Suprapubic skin (tissue), 4 donors: ENCODE measurements at regions not wholly inside any gene's neighbourhood (a gene's known extent, or its start where the extent isn't known, plus 50 kb on each side); places are given as distances from the start of the nearest gene placed in this dataset.
A peak's percentile ranks its signal among the peaks of the same experiment; 100 is the strongest.
"Not testable (repeated sequence)": the region's sequence is repeated elsewhere in the genome, so short reads cannot be mapped to it uniquely, and the experiment has no call there.

Experiments used
- DNase-seq, 2 donors: peaks; one replicate each; pipeline ENCODE4 v3.0.0-alpha.2; 2019; ENCODE audit warnings: low spot score in 2 of 2
- H3K27ac ChIP-seq: fragments of 200-600 bp; sonication (generic); one replicate; pipeline ENCODE4 v1.5.1; 2019
- H3K27me3 ChIP-seq: fragments of 200-600 bp; sonication (generic); one replicate; pipeline ENCODE4 v1.5.1; 2019
- H3K36me3 ChIP-seq: fragments of 200-600 bp; sonication (generic); one replicate; pipeline ENCODE4 v1.5.1; 2019
- H3K4me1 ChIP-seq: fragments of 200-600 bp; sonication (generic); one replicate; pipeline ENCODE4 v1.5.1; 2019
- H3K4me3 ChIP-seq: fragments of 200-600 bp; sonication (generic); one replicate; pipeline ENCODE4 v1.5.1; 2019; ENCODE audit warnings: mild to moderate bottlenecking
- H3K9me3 ChIP-seq: fragments of 200-600 bp; sonication (generic); one replicate; pipeline ENCODE4 v1.5.1; 2019
- EP300 ChIP-seq: sonication (generic); formaldehyde crosslinking; IDR thresholded peaks from one replicate; pipeline ENCODE4 v1.6.1; 2017; ENCODE audit warnings: antibody characterized with exemption
- POLR2A ChIP-seq, 2 donors: fragments of 450-650 bp; IDR thresholded peaks; one replicate each; pipeline ENCODE4 v1.6.1; 2017; ENCODE audit warnings: antibody characterized with exemption in 2 of 2, mild to moderate bottlenecking in 2 of 2, moderate library complexity in 2 of 2
- POLR2AphosphoS5 ChIP-seq, 3 donors: sonication (generic); formaldehyde crosslinking; IDR thresholded peaks; one replicate each; pipeline ENCODE4 v1.6.1; 2017; ENCODE audit warnings: antibody characterized with exemption in 3 of 3
- WGBS: methylation state at CpG from one replicate; pipeline ENCODE4 v1.1.5; 2018; 5-methylcytosine and 5-hydroxymethylcytosine counted together
- TF ChIP-seq, protein P1 (sequence below), 2 donors: fragments of 200-600 bp in 1 of 2; fragments of 450-650 bp in 1 of 2; sonication (generic) in 1 of 2; IDR thresholded peaks; one replicate each; pipeline ENCODE4 v1.5.1; 2016 to 2019; ENCODE audit warnings: antibody characterized with exemption in 2 of 2, mild to moderate bottlenecking in 1 of 2, moderate library complexity in 1 of 2

DNA sequence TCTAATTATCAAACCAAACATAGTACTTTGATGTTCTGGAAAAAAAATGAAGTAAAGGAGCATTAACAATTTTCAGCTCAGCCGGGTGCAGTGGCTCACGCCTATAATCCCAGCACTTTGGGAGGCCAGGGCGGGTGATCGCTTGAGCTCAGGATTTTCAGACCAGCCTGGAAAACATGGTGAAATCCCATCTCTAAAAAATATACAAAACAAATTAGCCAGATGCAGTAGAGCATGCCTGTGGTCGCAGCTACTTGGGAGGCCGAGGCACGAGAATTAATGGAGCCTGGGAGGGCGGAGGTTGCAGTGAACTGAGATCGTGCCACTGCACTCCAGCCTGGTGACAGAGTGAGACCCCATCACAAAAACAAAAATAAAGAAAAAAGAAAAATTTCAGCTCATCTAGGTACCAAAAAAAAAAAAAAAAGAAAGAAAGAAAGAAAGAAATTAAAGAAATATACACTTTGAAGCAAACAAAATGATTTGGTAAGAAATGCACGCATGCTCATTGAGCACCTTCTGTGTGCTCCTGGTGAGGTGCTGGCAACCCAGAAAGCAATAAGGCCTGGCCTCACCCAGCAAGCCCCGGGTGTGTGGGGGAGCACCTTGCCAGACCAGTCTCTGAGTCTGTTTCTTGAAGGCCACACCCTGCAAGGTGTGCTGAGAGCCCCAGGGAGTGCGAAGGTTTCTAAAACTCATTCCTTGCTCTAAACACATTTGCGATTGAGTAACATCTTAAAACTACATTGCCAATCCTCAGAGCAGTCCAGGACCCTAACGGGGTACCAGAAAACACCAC, 133.5 kb downstream of the TFCP2L1 start:
- WGBS, result 59% methylated on average over 14 of the region's 14 CpGs
- TF ChIP-seq, protein P1, sequence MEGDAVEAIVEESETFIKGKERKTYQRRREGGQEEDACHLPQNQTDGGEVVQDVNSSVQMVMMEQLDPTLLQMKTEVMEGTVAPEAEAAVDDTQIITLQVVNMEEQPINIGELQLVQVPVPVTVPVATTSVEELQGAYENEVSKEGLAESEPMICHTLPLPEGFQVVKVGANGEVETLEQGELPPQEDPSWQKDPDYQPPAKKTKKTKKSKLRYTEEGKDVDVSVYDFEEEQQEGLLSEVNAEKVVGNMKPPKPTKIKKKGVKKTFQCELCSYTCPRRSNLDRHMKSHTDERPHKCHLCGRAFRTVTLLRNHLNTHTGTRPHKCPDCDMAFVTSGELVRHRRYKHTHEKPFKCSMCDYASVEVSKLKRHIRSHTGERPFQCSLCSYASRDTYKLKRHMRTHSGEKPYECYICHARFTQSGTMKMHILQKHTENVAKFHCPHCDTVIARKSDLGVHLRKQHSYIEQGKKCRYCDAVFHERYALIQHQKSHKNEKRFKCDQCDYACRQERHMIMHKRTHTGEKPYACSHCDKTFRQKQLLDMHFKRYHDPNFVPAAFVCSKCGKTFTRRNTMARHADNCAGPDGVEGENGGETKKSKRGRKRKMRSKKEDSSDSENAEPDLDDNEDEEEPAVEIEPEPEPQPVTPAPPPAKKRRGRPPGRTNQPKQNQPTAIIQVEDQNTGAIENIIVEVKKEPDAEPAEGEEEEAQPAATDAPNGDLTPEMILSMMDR (IDR thresholded peaks at IDR 0.05), result no peak
- TF ChIP-seq EP300 (no peak), POLR2A (IDR thresholded peaks at IDR 0.05) (no peak), POLR2AphosphoS5 (IDR thresholded peaks at IDR 0.05) (no peak)
- no peaks in the 10 kb centered on the region for H3K36me3 ChIP-seq
- H3K9me3 ChIP-seq, result no peaks in the 10 kb centered on the region
- peaks cover 52% of the 10 kb centered on the region for H3K4me1 ChIP-seq
- H3K27me3 ChIP-seq, result no peaks in the 10 kb centered on the region
- DNase-seq, result peak in 1 of 2 donors; percentile 79
- H3K4me3 ChIP-seq, result no peak overlapping the region
- peak overlapping the region; percentile 86 for H3K27ac ChIP-seq

DNA sequence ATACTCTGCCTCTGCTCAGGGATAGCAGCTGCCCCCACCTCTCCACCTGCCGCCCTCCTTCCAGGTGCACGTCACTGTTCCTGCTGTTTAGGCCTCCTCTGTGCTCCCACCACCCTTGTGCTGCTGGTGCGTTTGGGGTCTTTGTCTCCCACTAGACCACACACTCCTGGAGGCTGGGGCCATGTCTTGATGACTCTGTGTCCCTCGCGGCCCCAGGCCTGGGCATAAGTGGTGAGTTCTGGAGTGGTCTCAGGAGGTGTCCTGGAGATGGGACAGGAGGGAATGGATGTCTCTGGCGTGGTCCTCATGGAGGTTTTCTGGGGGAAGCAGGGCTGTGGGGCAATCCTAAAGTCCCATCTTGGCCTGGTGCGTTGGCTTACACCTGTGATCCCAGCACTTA, 132.1 kb downstream of the TFCP2L1 start:
- H3K4me3 ChIP-seq, result no peak overlapping the region
- 95% methylated on average over 5 of the region's 7 CpGs for WGBS
- no peak for TF ChIP-seq EP300
- DNase-seq, result no peak
- peak overlapping the region; percentile 86 for H3K27ac ChIP-seq
- no peaks in the 10 kb centered on the region for H3K36me3 ChIP-seq
- peaks cover 52% of the 10 kb centered on the region for H3K4me1 ChIP-seq
- H3K9me3 ChIP-seq, result peaks cover 8% of the 10 kb centered on the region
- no peaks in the 10 kb centered on the region for H3K27me3 ChIP-seq

DNA sequence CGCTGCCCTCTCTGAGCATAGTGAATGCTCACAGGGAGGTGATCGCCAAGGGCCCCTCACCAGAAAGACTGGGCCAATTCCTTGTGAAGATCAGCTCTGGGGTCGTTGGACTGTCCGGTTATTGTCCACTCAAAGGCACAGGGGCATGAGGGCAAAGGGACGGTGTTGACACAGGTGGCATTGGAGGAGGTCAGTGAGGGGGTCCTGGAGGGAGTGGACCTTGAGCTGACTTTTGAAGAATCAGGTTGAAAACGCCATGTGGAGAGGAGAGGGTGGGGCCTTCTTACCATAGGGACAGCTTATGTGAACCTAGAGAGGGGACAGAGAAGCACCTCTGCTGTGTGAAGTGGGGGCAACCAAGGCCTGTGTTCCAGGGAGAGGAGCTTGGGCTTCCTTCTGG, 131.5 kb downstream of the TFCP2L1 start:
- TF ChIP-seq, protein P1 (IDR thresholded peaks at IDR 0.05), result no peak
- no peak for TF ChIP-seq POLR2AphosphoS5 (IDR thresholded peaks at IDR 0.05)
- TF ChIP-seq POLR2A (IDR thresholded peaks at IDR 0.05), result no peak
- no peak for TF ChIP-seq EP300
- Histone ChIP-seq H3K27me3 (no peaks in the 10 kb centered on the region), H3K4me3 (no peak overlapping the region), H3K27ac (peak overlapping the region; percentile 89), H3K9me3 (peaks cover 8% of the 10 kb centered on the region), H3K36me3 (no peaks in the 10 kb centered on the region), H3K4me1 (peaks cover 52% of the 10 kb centered on the region)
- DNase-seq, result no peak
- 74% methylated on average over 5 of the region's 6 CpGs for WGBS

DNA sequence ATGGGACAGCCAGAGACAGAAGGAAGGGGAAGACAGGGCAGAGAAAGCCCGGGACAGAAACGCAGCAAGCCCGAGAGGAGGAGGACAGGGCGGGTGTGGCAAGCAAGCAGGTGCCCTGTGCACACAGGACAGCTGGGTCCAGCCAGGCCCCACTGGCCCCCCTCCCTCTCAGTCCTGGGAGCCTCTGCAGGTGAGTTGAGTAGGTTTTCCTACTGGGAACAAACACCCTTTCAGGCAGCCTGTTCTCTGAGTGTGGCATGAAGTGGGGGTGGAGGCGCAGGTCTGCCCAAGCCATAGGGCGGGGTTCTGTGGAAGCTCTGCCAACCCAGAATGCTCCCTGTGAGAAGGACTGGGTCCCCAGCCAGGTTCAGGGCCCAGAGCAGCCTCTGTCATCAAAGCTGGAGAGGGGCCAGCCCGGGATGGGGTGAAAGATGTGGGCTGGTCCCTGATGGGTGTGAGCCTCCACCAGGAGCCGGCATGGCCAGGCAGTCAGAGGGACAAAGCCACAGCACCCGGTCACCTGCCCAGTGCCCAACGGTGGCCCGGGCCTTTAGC, 129.4 kb downstream of the TFCP2L1 start:
- peak overlapping the region; percentile 89 for H3K27ac ChIP-seq
- no peaks in the 10 kb centered on the region for H3K27me3 ChIP-seq
- H3K36me3 ChIP-seq, result no peaks in the 10 kb centered on the region
- H3K9me3 ChIP-seq, result peaks cover 8% of the 10 kb centered on the region
- peak; percentile 81 to 87 for DNase-seq
- WGBS, result 31% methylated on average over 7 of the region's 11 CpGs
- H3K4me3 ChIP-seq, result no peak overlapping the region
- no peak for TF ChIP-seq EP300
- no peak for TF ChIP-seq POLR2AphosphoS5 (IDR thresholded peaks at IDR 0.05)
- no peak for TF ChIP-seq POLR2A (IDR thresholded peaks at IDR 0.05)
- TF ChIP-seq, protein P1 (IDR thresholded peaks at IDR 0.05), result no peak
- H3K4me1 ChIP-seq, result peaks cover 47% of the 10 kb centered on the region

DNA sequence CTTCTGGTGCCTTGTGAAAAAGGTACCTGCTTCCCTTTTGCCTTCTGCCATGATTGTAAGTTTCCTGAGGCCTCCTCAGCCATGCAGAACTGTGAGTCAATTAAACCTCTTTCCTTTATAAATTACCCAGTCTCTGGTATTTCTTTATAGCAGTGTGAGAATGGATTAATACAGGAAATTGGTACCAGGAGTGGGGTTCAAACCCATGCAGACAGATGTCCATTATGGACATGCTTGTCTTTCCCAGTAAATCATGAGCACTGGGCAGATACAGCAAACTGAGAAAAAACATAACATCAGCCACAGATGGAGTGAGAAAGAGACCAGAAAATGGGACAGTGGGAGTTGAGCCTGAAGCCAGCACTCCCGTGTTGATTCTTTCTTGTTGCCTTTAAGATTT, 127.5 kb downstream of the TFCP2L1 start:
- not testable (repeated sequence) for H3K4me3 ChIP-seq, H3K27ac ChIP-seq, H3K9me3 ChIP-seq, H3K36me3 ChIP-seq, H3K27me3 ChIP-seq, DNase-seq
- WGBS, result 93% methylated on average over 1 of the region's 1 CpG
- peaks cover 33% of the 10 kb centered on the region for H3K4me1 ChIP-seq

DNA sequence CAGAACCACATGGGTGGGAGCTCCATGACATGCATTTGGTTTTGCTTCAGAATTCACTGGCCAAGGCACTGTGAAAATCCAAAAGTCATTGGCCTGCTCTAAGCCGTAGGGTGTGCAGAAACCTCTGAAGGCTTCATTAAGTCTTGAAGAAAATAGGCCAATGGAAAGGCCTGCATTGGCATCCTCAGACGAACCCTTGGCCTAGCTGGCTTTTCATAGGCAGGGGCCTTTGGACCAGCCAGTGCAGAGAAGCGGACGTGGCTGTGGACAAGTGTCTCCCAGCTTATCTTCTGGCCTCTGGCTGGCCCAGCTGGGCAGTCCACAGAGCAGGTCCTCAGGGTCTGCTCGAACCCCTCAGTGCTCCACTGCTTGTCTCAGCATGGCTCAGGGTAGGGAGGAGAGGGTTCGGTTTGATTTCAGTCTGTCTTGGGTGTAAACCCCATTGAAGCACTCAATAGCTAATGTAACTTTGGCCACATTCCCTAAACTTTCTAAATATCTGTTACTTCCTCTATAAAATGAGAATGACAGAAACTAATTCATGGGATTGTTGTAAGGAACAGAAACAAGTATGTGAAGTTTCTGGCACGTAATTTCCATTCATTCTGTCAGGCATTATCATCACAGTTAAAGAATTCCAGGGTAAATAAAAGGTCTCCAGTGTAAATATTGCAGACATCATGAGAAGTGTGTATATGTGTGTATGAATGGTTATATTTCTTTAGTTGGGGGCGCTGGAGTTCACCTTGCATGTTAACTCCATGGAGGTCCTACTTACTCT, 125.5 kb downstream of the TFCP2L1 start:
- Histone ChIP-seq H3K36me3 (no peaks in the 10 kb centered on the region), H3K4me1 (peaks cover 19% of the 10 kb centered on the region), H3K9me3 (peaks cover 15% of the 10 kb centered on the region), H3K27me3 (no peaks in the 10 kb centered on the region), H3K27ac (peak overlapping the region; percentile 25), H3K4me3 (no peak overlapping the region)
- TF ChIP-seq, protein P1 (IDR thresholded peaks at IDR 0.05), result no peak
- no peak for TF ChIP-seq EP300
- no peak for TF ChIP-seq POLR2AphosphoS5 (IDR thresholded peaks at IDR 0.05)
- TF ChIP-seq POLR2A (IDR thresholded peaks at IDR 0.05), result no peak
- WGBS, result 78% methylated on average over 8 of the region's 8 CpGs
- DNase-seq, result no peak
